Liver (tissue), 8 donors: ENCODE measurements at regions not wholly inside any gene's neighbourhood (a gene's known extent, or its start where the extent isn't known, plus 50 kb on each side); places are given as distances from the start of the nearest gene placed in this dataset.

Source experiments
- DNase-seq: peaks from one replicate; pipeline ENCODE4 v3.0.0-alpha.2; 2017; ENCODE audit warnings: low spot score
- H3K27ac ChIP-seq, 2 donors: one replicate each; pipeline ENCODE4 v1.7.0; 2013; ENCODE audit warnings: inconsistent platforms in 2 of 2, low read length in 2 of 2, control low read depth in 1 of 2, low read depth in 1 of 2, mild to moderate bottlenecking in 1 of 2
- H3K27me3 ChIP-seq, 4 donors: one replicate each; pipeline versions ENCODE4 v1.6.1 to v1.7.0; 2013; ENCODE audit warnings: low read length in 3 of 4, inconsistent platforms in 1 of 4, mild to moderate bottlenecking in 1 of 4, moderate library complexity in 1 of 4; ENCODE audit not compliant: control insufficient read depth in 4 of 4, insufficient read depth in 4 of 4
- H3K36me3 ChIP-seq, 4 donors: one replicate each; pipeline versions ENCODE4 v1.6.1 to v1.7.0; 2013; ENCODE audit warnings: low read length in 3 of 4, mild to moderate bottlenecking in 3 of 4, low read depth in 1 of 4, moderate library complexity in 1 of 4; ENCODE audit not compliant: control insufficient read depth in 4 of 4, insufficient read depth in 3 of 4
- H3K4me1 ChIP-seq, 4 donors: one replicate each; pipeline versions ENCODE4 v1.6.1 to v1.7.0; 2013; ENCODE audit warnings: low read length in 3 of 4, mild to moderate bottlenecking in 3 of 4, moderate library complexity in 1 of 4; ENCODE audit not compliant: control insufficient read depth in 4 of 4, insufficient read depth in 4 of 4
- H3K4me3 ChIP-seq, 3 donors: one replicate each; pipeline versions ENCODE4 v1.6.1 to v1.7.0; 2013; ENCODE audit warnings: low read length in 3 of 3, control low read depth in 1 of 3, low read depth in 1 of 3, mild to moderate bottlenecking in 1 of 3
- H3K9ac ChIP-seq, 2 donors: one replicate each; pipeline ENCODE4 v1.7.0; 2013; ENCODE audit warnings: low read length in 2 of 2, mild to moderate bottlenecking in 2 of 2, moderate library complexity in 2 of 2, control low read depth in 1 of 2, low read depth in 1 of 2
- H3K9me3 ChIP-seq, 4 donors: one replicate each; pipeline versions ENCODE4 v1.6.1 to v1.7.0; 2013; ENCODE audit warnings: low read length in 3 of 4; ENCODE audit not compliant: control insufficient read depth in 4 of 4
- EGR1 ChIP-seq, 2 donors: IDR thresholded peaks; 2 replicates each; pipeline ENCODE4 v1.6.1; 2016 to 2018; ENCODE audit warnings: antibody characterized with exemption in 2 of 2, low read depth in 2 of 2
- GABPA ChIP-seq, 2 donors: IDR thresholded peaks in 1 of 2; conservative IDR thresholded peaks in 1 of 2; 2 replicates each; pipeline ENCODE4 v1.6.1; 2016; ENCODE audit warnings: antibody characterized with exemption in 2 of 2, mild to moderate bottlenecking in 1 of 2, moderate library complexity in 1 of 2
- HNF4A ChIP-seq, 2 donors: conservative IDR thresholded peaks; 2 replicates each; pipeline ENCODE4 v1.6.1; 2016; ENCODE audit warnings: antibody characterized with exemption in 2 of 2, mild to moderate bottlenecking in 2 of 2
- HNF4G ChIP-seq: IDR thresholded peaks from 2 replicates; pipeline ENCODE4 v1.6.1; 2016; ENCODE audit warnings: antibody characterized with exemption
- NR2F2 ChIP-seq: IDR thresholded peaks from 2 replicates; pipeline ENCODE4 v1.6.1; 2016; ENCODE audit warnings: antibody characterized with exemption
- RAD21 ChIP-seq, 2 donors: IDR thresholded peaks; 2 replicates each; pipeline ENCODE4 v1.6.1; 2016; ENCODE audit warnings: antibody characterized with exemption in 2 of 2, mild to moderate bottlenecking in 2 of 2
- RXRA ChIP-seq, 2 donors: IDR thresholded peaks; 2 replicates each; pipeline ENCODE4 v1.6.1; 2017 to 2018; ENCODE audit warnings: antibody characterized with exemption in 2 of 2, mild to moderate bottlenecking in 1 of 2
- SP1 ChIP-seq: IDR thresholded peaks from 2 replicates; pipeline ENCODE4 v1.6.1; 2018; ENCODE audit warnings: antibody characterized with exemption, mild to moderate bottlenecking
- TAF1 ChIP-seq: conservative IDR thresholded peaks from 2 replicates; pipeline ENCODE4 v1.6.1; 2016; ENCODE audit warnings: antibody characterized with exemption, mild to moderate bottlenecking
- YY1 ChIP-seq: IDR thresholded peaks from 2 replicates; pipeline ENCODE4 v1.6.1; 2016; ENCODE audit warnings: antibody characterized with exemption, mild to moderate bottlenecking
- WGBS: extraction: QIAGEN DNeasy Blood & Tissue Kit; methylation state at CpG from one replicate; pipeline ENCODE4 v1.1.7; 2013; 5-methylcytosine and 5-hydroxymethylcytosine counted together
- TF ChIP-seq, protein P1 (sequence below): IDR thresholded peaks from 2 replicates; pipeline ENCODE4 v1.6.1; 2016; ENCODE audit warnings: antibody characterized with exemption
- TF ChIP-seq, protein P2 (sequence below): IDR thresholded peaks from 2 replicates; pipeline ENCODE4 v1.6.1; 2016; ENCODE audit warnings: antibody characterized with exemption, mild to moderate bottlenecking
- TF ChIP-seq, protein P3 (sequence below): IDR thresholded peaks from 2 replicates; pipeline ENCODE4 v1.6.1; 2016; ENCODE audit warnings: antibody characterized with exemption
- TF ChIP-seq, protein P4 (sequence below): IDR thresholded peaks from 2 replicates; pipeline ENCODE4 v1.6.1; 2016; ENCODE audit warnings: antibody characterized with exemption
- TF ChIP-seq, protein P5 (sequence below): fragments of 150-350 bp; IDR thresholded peaks from 2 replicates; pipeline ENCODE4 v1.5.1; 2017; ENCODE audit warnings: improper control_type of control experiment, low read depth, low read length; ENCODE audit not compliant: missing input control
- donor health status: healthy.
- donor health status: healthy.
- donor health status: healthy.
- donor health status: healthy.
- donor health status: healthy.

DNA sequence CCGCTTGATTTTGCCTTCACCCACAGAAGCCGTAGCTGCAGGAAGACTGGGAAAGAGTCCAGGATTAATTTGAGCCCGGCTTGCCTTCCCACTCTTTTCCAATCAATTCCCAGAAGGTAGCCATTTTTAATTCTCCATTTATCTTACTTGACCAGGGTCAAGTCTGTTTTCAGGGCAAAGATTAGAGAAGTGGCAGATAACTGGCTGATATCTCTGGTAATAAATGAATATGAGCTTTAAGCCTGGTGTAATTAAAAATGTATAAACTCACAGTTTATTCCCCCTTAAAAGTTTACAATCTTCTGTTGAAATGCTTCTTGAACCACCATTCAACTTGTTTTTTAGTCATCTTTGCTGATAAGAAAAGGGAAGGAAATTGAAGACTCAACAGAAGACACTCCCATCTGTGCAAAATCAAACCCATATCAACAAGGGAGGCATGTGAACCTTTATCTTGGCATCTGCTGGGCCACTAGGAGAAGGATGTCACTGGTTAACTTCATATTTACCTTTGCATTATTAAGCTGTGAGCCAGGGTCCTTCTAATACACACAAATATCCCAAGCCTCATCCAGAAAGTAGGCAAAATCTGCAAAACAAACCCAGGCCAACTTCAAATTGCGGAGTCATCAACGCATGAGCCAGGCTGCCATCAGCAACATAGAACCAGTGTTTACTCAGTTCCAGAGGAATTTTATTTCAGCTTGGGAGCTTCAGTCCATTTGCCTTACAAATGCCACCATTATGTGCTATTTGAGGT, 314.6 kb upstream of the MAF start:
- H3K27me3 ChIP-seq, result no peaks in the 10 kb centered on the region
- DNase-seq, result no peak
- no peak overlapping the region for H3K4me3 ChIP-seq
- no peaks in the 10 kb centered on the region for H3K9me3 ChIP-seq
- TF ChIP-seq, protein P1, sequence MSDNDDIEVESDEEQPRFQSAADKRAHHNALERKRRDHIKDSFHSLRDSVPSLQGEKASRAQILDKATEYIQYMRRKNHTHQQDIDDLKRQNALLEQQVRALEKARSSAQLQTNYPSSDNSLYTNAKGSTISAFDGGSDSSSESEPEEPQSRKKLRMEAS, result no peak
- TF ChIP-seq, protein P2, sequence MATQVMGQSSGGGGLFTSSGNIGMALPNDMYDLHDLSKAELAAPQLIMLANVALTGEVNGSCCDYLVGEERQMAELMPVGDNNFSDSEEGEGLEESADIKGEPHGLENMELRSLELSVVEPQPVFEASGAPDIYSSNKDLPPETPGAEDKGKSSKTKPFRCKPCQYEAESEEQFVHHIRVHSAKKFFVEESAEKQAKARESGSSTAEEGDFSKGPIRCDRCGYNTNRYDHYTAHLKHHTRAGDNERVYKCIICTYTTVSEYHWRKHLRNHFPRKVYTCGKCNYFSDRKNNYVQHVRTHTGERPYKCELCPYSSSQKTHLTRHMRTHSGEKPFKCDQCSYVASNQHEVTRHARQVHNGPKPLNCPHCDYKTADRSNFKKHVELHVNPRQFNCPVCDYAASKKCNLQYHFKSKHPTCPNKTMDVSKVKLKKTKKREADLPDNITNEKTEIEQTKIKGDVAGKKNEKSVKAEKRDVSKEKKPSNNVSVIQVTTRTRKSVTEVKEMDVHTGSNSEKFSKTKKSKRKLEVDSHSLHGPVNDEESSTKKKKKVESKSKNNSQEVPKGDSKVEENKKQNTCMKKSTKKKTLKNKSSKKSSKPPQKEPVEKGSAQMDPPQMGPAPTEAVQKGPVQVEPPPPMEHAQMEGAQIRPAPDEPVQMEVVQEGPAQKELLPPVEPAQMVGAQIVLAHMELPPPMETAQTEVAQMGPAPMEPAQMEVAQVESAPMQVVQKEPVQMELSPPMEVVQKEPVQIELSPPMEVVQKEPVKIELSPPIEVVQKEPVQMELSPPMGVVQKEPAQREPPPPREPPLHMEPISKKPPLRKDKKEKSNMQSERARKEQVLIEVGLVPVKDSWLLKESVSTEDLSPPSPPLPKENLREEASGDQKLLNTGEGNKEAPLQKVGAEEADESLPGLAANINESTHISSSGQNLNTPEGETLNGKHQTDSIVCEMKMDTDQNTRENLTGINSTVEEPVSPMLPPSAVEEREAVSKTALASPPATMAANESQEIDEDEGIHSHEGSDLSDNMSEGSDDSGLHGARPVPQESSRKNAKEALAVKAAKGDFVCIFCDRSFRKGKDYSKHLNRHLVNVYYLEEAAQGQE, result no peak
- TF ChIP-seq HNF4A (conservative IDR thresholded peaks at IDR 0.05), result no peak
- no peak for TF ChIP-seq GABPA (IDR thresholded peaks at IDR 0.05 in 1 of 2, conservative IDR thresholded peaks at IDR 0.05 in 1 of 2)
- TF ChIP-seq YY1, result no peak
- TF ChIP-seq TAF1, result no peak
- no peak for TF ChIP-seq SP1
- TF ChIP-seq EGR1 (IDR thresholded peaks at IDR 0.05; ENCODE audit: low read depth in 2 of 2), result no peak
- TF ChIP-seq RAD21 (IDR thresholded peaks at IDR 0.05), result no peak
- TF ChIP-seq, protein P3, sequence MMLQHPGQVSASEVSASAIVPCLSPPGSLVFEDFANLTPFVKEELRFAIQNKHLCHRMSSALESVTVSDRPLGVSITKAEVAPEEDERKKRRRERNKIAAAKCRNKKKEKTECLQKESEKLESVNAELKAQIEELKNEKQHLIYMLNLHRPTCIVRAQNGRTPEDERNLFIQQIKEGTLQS, result no peak
- TF ChIP-seq HNF4G, result no peak
- TF ChIP-seq, protein P4, sequence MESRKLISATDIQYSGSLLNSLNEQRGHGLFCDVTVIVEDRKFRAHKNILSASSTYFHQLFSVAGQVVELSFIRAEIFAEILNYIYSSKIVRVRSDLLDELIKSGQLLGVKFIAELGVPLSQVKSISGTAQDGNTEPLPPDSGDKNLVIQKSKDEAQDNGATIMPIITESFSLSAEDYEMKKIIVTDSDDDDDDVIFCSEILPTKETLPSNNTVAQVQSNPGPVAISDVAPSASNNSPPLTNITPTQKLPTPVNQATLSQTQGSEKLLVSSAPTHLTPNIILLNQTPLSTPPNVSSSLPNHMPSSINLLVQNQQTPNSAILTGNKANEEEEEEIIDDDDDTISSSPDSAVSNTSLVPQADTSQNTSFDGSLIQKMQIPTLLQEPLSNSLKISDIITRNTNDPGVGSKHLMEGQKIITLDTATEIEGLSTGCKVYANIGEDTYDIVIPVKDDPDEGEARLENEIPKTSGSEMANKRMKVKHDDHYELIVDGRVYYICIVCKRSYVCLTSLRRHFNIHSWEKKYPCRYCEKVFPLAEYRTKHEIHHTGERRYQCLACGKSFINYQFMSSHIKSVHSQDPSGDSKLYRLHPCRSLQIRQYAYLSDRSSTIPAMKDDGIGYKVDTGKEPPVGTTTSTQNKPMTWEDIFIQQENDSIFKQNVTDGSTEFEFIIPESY, result no peak
- no peak for TF ChIP-seq RXRA (IDR thresholded peaks at IDR 0.05)
- TF ChIP-seq, protein P5, sequence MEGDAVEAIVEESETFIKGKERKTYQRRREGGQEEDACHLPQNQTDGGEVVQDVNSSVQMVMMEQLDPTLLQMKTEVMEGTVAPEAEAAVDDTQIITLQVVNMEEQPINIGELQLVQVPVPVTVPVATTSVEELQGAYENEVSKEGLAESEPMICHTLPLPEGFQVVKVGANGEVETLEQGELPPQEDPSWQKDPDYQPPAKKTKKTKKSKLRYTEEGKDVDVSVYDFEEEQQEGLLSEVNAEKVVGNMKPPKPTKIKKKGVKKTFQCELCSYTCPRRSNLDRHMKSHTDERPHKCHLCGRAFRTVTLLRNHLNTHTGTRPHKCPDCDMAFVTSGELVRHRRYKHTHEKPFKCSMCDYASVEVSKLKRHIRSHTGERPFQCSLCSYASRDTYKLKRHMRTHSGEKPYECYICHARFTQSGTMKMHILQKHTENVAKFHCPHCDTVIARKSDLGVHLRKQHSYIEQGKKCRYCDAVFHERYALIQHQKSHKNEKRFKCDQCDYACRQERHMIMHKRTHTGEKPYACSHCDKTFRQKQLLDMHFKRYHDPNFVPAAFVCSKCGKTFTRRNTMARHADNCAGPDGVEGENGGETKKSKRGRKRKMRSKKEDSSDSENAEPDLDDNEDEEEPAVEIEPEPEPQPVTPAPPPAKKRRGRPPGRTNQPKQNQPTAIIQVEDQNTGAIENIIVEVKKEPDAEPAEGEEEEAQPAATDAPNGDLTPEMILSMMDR, result no peak
- no peak for TF ChIP-seq NR2F2
- WGBS, result 76% methylated on average over 5 of the region's 5 CpGs
- no peaks in the 10 kb centered on the region for H3K36me3 ChIP-seq
- H3K27ac ChIP-seq, result no peak overlapping the region
- H3K9ac ChIP-seq, result no peak overlapping the region
- H3K4me1 ChIP-seq, result no peaks in the 10 kb centered on the region
